HG02981 (cell line): ENCODE measurements at regions not wholly inside any gene's neighbourhood (a gene's known extent, or its start where the extent isn't known, plus 50 kb on each side); places are given as distances from the start of the nearest gene placed in this dataset.

ENCODE experiments used
- ATAC-seq: cut with Tn5 transposase; IDR thresholded peaks from one replicate; pipeline ENCODE4 v1.9.1; 2021; ENCODE audit warnings: mild to moderate bottlenecking, moderate library complexity; ENCODE audit not compliant: unreplicated experiment

DNA sequence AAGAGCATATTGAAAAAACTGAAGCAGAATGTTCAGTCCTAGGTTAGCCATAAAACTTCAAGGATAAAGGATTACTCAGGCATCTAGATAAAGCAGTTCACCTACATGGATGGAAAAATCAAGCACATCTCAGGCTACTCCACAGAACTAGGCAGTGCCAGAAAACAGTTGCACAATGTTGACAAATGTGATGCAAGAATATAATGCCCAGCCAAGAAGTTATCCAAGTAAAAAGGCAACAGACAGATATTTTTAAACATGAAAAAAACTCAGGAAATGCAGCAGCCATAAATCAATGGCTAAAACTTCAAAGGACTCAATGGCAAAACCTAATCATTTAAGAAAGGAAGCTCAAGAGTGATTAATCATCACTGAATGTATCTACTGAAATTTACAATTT, 456.0 kb upstream of the FAM241A start:
- no peak for ATAC-seq

DNA sequence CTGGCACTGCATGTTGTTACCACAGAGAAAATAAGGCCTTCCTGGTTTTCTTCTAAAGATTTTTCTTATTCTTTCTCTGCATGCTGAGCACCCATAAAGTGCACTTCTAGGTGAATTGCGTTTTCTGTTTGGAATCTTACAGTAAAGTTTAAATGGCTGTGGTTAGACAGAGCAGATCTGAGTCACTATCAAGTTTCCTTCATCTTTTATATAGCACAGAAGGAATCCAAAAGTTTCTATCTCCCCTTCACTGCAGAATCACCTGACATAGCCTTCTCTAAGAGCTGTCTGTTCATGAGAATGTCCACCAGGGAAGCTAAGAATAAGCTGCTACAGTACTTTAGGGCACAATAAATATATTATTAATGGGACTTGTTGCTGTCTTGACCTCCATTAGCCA, 455.5 kb upstream of the FAM241A start:
- no peak for ATAC-seq

DNA sequence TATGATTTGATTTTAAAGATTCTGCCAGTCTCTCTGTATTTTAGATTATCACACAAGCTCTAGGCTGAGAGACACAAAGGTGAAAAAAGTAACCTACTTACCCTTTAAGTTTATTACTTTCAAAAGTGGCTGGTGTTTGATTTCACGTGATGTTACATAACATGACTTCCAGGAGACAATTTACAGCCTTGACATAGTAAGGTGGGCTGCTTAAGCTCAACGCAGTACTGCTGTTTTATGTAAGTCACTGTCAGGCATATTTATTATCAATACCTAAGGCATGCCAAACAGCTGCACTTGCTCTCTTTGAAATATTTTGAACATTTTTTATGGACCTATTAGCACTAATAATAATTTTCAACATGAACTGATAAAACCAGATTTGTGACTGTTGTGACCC, 451.5 kb upstream of the FAM241A start:
- no peak for ATAC-seq

DNA sequence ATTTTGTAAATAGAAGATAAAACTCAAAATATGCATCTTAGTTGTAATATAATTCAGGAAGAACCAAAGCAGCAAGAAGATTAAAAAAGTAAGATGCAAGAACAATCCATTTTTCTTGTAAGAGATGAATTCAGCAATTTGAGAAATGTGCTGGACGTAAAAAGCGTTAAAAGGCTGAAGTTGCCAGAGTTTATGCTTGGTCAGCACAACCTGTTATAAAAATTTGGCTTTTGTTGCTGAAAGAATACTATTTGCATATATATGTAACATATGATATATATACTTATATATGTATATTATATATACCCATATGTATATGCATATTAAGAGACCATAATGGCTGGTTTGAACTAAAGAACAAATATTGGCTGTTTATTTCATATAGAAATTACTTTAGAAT, 449.6 kb upstream of the FAM241A start:
- ATAC-seq = no peak

DNA sequence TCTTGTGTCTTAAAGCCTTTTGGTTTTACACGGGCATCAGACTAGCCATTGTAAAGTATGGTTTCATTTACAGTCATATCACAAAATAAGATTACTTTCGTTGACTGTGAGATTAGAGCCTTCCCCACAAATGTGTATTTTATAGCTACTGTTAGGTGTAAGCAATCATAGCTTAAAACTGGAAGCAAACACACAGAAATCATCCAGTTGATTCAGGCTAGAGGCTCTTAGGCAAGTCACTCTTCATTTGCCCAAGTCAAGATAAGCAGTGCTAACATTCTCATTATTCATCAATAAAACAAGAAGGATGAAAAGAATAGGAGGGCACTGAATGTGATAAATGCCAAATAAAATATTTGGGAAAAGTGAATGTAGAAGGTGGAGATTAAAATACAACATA, 448.7 kb upstream of the FAM241A start:
- ATAC-seq = no peak

DNA sequence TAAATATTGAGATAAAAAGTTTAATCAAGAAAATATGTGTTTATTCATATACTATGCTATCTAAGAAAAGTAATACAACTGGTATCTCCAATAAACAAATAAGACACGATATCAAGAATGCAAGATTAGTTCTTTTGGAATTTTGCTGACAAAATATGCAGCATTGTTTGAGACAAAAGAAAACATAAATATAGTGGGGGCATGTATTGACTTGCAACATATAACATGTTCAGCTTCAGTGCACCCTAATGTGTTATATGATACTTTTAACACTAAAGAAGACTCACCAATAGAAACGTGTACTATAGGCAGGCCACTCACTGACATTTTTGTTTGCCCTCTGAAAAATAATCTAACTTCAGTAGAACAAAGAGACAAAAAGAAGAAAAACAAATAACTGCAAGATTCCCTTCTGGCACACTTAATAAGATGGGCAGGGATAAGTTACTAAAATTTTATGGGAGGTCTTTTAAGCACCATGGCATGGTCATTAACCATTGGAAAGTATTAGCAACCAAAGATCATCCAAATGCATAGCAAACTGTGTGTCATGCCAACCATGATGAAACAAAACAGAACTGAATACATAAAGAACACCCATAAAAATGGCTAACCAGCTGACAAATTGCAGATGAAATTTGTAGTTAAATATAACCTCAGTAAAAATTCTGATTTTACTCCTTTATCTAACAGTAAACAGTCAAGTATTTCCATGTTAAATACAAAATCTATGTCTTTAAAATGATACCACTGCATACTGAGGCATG, 447.9 kb upstream of the FAM241A start:
- no peak for ATAC-seq

DNA sequence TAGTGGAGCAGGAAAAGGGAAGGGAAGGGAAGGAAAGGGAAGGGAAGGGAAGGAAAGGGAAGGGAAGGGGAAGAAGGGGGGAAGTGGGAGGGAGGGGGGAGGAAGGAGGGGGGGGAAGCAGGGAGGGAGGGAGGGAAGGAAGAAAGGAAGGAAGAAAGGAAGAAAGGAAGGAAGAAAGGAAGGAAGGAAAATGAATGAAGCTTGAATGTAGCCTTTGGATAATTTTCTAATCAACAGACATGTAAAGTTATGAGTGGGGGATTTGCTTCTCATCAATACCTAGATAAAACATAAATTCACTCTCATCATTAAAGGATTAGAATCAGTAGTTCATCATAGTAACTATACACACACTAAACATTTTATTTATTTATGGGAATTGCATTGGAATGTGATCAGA, 446.9 kb upstream of the FAM241A start:
- no peak for ATAC-seq

DNA sequence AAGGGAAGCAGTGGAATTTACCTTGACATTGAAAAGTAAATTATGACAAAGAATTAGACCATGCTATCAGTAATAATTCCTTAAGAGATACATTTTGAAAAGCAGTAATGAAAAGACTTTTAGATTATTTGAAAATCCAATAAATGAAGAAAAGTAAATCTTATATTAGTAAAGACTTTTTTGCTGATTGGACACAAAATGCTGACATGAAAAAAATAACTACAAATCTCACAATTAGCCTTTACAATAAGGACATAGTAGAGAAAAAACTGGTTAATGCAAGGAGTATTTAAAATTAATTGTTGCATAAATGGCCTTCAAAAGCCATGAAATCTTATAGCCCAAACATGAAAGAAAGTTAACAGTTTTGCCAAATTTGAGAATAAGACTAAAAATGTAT, 446.1 kb upstream of the FAM241A start:
- no peak for ATAC-seq

DNA sequence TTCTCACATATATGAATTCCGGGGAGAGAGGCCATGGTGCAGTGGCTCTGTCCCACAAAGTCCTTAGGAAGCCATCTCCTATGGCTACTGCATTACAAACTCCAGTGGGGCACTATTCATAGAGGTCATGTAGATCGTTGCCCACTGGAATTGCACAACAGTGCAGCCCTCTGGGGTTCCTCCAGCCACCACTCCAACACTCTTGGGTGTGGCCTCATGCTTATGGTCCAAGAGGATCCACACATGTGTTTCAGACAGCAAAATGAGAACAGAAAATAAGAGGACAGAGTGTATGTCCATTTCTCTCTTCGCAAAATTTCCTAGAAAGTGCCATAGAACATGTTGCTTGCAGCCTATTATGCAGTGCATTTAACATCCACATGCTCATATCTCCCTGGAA, 444.2 kb upstream of the FAM241A start:
- ATAC-seq = no peak

DNA sequence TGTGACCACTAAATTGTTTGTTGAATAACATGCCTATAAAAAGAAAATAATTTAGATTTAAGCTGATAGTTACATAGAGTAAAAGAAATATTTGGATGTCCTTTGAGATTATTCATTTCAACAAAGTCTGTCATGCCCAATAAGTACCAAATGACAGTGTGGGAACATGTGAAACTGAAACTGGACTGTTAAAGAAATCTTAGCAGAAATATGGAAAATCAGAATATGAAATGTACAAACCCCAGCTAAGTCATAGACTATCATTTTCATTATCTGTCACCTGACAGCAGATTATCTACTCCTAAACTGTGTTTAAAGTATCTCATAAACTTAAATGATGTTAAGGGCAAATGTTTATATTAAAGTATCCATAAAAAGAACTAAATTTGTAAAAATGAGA, 437.8 kb upstream of the FAM241A start:
- ATAC-seq = no peak

DNA sequence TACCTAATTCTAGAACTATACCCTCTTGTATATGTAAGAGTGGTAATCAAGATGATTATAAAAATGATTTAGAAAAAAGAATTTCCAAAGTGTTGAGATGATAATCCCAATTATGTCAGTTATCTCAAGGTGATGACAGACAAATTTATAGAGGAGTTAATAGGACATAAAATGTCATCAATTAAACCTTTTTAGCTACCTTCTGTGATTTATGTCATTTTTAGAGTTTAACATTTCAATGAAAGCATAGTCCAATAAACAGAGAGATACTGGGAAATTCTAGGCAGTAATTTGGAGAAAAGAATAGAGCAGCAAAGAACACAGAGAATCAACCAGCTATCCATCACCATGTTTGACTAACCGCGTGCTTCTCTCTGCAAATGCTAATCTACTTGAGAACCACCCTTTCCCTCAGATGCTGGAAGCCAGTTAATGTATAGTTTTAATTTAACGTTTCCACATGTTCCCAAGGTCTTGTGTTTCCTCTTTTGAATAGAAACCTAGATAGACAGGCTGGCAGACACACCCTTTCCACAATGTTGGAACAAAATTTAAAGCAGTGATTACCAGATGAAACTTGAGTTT, 433.1 kb upstream of the FAM241A start:
- no peak for ATAC-seq

DNA sequence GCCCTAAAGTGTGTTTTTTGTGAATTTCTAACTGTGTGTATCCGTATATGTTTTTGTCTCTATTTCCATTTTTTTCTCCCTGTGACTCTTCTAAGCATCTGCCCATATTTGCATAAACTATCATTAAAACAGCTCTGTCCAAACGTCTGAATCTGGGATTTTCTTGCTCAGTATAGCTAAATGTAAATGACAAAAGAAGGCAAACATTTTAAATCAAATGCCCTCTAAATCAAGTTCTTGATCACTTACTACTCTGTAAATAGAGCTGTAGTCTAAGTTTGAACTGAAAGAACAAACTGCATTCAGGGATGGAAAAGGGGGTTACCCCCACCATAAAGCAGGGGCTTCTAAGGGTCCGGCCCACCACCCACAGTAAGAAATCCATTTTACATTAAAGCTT, 432.0 kb upstream of the FAM241A start:
- ATAC-seq = no peak

DNA sequence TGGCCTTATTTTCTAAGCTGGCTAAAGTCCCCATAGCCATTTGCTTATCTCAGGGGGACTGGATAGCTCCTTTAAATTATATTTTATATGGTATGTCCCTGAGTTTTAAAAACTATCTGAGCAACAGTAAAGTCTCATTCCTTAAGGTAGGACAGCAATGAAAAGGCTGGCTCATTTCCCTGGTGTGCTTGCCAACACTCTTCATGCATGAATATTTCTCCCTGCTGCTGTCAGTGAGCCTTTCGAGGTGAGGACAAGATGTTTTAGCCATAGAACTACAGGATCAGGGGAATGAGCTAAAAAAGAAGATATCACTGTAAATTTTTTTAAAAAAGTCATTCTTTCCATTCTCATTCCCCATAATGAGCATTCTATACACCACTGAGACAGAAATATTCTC, 427.3 kb upstream of the FAM241A start:
- no peak for ATAC-seq

DNA sequence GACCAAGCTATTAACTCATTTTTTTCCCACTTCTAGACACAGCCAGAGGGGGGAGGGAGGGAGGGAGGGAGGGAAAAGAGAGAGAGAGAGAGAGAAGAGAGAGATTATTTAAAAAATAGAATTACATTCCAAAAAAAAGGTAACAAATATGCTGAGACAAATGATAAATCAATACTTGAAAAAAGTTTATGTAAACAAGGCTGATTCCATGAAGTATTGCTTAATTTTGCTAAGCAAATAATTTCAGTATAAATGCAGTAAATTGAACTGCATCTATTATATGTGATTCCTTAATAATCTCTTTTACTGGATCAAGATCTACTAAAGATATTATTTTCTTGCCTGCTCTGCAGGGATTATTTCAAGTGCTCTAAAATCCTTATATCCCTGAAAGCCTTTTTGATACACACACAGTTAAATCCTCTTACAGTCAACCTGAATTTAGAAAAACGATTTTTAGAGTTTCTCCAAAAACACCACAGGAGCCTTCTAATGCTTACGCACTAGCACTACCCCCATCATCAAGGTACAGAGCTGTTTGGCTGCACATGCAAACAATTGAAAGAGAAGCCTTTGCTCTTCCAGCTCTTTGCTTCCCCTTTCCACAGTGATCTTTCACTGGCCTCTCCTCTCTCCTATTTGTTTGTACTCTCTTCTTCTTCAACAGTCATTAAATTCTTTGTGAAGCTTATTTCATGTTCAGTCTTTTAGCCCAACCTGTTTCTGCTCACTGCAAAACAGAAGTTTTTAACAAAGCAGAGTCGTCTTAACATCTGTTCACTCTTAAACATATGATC, 426.3 kb upstream of the FAM241A start:
- ATAC-seq = no peak

DNA sequence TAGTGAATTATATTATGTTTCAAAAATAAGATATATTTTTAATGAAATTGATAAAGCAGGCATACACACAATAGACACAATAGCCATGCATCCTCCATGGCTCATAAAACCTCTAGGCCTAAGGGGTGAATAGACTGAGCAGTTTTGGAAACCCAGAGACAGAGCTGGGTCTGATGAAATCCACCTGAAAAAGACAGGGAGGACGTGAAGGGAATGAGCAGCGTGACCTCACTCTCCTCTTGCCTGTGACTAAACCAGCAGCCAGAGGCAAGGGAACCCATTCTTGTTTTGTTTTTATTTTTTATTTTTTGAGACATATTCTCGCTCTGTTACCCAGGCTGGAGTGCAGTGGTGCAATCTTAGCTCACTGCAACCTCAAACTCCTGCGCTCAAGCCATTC, 424.4 kb upstream of the FAM241A start:
- no peak for ATAC-seq

DNA sequence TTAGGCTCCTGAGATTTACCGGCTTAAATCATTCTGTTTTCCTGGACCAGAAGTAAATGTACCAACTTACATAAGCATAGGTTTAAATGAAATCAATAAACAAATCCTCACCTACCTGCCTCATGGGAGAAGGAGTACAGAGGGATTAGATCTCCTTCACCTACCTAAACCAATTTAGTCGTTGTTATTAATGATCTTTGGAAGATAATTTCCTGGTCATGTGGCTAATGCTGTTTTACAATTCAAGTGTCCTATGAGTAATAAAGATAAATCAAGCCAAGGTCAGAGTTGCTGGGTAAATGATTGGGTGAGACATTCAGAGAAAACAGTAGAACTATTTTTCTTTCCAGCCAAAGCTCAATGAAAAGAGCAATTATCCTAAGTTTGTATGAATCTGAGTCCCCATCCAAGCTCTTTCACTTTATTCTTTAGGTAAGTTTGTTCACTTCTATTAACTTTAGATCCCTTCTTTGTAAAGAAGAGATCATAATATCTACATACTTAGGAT, 423.0 kb upstream of the FAM241A start:
- ATAC-seq = no peak

DNA sequence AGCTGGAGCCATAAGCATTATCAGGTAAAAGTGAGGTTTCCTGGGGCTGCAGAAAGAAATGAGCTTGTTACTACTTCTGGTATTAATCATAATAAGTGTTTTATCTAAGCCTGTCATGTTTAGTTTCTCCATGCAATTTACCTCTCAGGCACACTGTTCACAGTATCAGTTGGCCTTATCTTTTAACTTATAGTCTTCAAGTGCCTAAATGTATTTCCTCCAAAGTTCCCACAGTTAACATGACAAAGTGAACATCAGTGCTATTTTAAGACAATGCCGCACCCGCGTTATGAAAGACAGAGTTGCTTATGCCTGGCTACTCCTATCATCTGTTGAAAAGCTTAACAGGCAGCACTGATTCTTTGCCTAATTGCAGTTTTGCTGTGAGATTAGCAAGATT, 408.7 kb upstream of the FAM241A start:
- ATAC-seq = no peak

DNA sequence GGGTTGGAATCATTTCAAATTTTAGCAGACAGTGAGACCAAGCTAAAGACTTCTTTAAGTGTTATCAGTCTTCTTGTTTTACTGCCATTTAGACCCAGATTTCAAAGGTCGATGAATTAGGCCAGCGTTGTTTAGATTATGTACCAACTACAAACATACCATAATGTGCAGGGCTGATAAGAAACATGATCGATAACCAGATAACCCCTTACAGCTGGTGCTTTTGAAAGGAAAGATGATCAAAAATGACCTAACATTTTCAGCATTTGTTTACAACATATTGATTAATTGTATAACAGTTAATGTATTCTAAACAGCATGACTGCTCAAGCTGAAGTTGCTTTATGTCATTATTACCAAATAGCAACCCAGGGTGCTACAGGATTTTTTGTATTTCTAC, 400.4 kb upstream of the FAM241A start:
- ATAC-seq = no peak

DNA sequence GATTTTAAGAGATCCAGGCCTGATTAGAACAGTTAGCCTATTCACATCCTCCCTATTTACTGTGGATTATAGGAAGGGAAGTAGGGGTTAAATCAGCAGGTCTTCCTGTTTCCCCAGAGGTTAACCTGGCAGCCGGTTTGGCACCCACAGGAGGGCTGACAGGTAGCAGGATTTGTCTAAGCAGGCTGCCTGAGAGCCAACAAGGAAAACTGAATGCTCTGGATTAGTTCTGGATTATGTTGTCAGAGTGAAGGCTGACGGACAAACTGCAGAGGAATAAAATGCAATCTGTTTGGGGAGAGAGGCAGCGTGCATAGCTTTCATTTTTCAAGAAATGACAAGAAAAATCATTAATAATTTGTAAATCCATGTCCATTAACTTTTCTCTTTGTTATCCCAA, 397.1 kb upstream of the FAM241A start:
- ATAC-seq = no peak

DNA sequence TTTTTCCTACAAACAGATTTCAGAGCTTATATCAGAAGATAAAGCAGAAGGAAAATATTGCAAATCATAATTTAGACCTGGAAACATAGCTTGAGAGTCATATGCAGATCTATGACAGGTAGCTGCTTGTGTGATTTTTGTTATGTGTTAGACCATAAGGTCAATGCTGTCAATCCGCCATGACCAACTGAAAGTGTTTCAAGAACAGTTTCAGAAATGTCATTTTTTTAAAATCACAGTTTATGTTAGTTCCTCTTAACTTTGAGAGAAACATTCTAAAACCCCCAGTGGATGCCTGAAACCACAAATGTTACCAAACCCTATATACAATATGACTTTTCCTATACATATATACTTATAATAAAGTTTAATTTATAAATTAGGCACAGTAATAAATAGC, 391.3 kb upstream of the FAM241A start:
- ATAC-seq = no peak

DNA sequence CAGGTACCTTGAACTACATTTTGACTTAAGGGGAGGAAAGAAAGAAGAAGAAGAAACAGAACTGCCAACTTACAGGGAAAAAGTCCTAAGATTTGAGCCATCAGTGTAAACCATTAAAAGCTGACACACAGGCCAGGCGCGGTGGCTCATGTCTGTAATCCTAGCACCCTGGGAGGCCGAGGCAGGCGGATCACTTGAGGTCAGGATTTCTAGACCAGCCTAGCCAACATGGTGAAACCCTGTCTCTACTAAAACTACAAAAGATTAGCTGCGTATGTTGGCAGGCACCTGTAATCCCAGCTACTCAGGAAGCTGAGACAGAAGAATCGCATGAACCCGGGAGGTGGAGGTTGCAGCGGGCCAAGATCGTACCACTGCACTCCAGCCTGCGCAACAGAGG, 389.7 kb upstream of the FAM241A start:
- ATAC-seq = no peak

DNA sequence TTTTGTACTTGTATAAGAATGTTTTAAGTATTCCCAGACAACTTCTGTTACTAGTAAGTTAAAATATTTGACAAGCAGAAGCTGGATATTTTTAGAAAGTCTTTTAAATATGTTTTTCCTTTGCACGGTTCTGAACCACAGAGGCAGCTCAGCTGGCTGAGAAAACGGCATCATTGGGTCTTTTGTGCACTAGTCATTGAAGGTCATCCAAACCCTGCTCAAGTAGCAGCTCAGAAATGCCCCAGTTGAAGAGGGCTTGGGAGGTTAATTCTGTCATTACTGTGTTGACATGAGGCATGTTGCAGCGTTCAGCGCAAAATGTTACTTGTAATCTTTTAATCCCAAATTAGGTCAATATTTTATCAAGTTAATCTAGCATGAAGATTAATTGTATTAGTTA, 383.7 kb upstream of the FAM241A start:
- ATAC-seq = no peak
